SK-N-SH treated with all-trans-retinoic acid at 6 μM for 48 hours (cell line): ENCODE measurements at regions not wholly inside any gene's neighbourhood (a gene's known extent, or its start where the extent isn't known, plus 50 kb on each side); places are given as distances from the start of the nearest gene placed in this dataset.
"Not testable (repeated sequence)": the region's sequence is repeated elsewhere in the genome, so short reads cannot be mapped to it uniquely, and the experiment has no call there.

Experiments
- ARNTL ChIP-seq: fragments of 450-650 bp; formaldehyde crosslinking; IDR thresholded peaks from 2 replicates; pipeline ENCODE4 v1.5.0; 2020; ENCODE audit warnings: low read depth, mild to moderate bottlenecking, moderate library complexity, borderline replicate concordance
- BACH2 ChIP-seq: fragments of 250-450 bp; sonication (Bioruptor Pico); IDR thresholded peaks from 2 replicates; pipeline ENCODE4 v1.9.0; 2021; ENCODE audit warnings: mild to moderate bottlenecking, borderline replicate concordance
- CREB5 ChIP-seq: fragments of 250-450 bp; sonication (Bioruptor Pico); IDR thresholded peaks from 2 replicates; pipeline ENCODE4 v1.5.1; 2020; ENCODE audit warnings: low read depth, mild to moderate bottlenecking, moderate library complexity
- CSDC2 ChIP-seq: fragments of 250-450 bp; sonication (Bioruptor Pico); IDR thresholded peaks from 2 replicates; pipeline ENCODE4 v1.5.0; 2020; ENCODE audit warnings: mild to moderate bottlenecking, moderate library complexity
- CSRNP3 ChIP-seq: fragments of 250-450 bp; sonication (Bioruptor Pico); IDR thresholded peaks from 2 replicates; pipeline ENCODE4 v1.5.1; 2021; ENCODE audit warnings: mild to moderate bottlenecking, moderate library complexity
- OSR1 ChIP-seq: fragments of 250-450 bp; sonication (Bioruptor Pico); IDR thresholded peaks from 2 replicates; pipeline ENCODE4 v1.8.0; 2022; ENCODE audit warnings: moderate library complexity, mild to moderate bottlenecking, inconsistent platforms
- PATZ1 ChIP-seq: fragments of 250-450 bp; sonication (Bioruptor Pico); IDR thresholded peaks from 2 replicates; pipeline ENCODE4 v1.8.0; 2020; ENCODE audit warnings: mild to moderate bottlenecking, moderate library complexity, borderline replicate concordance
- POU6F1 ChIP-seq: fragments of 250-450 bp; sonication (Bioruptor Pico); IDR thresholded peaks from 2 replicates; pipeline ENCODE4 v1.8.0; 2021; ENCODE audit warnings: low read depth, mild to moderate bottlenecking, moderate library complexity, borderline replicate concordance
- ZC3H10 ChIP-seq: fragments of 250-450 bp; sonication (Bioruptor Pico); IDR thresholded peaks from 2 replicates; pipeline ENCODE4 v1.5.1; 2021; ENCODE audit warnings: mild to moderate bottlenecking, moderate library complexity
- ZFP3 ChIP-seq: fragments of 250-450 bp; sonication (Bioruptor Pico); IDR thresholded peaks from 2 replicates; pipeline ENCODE4 v1.5.0; 2020; ENCODE audit warnings: mild to moderate bottlenecking, moderate library complexity
- ZNF70 ChIP-seq: fragments of 450-650 bp; formaldehyde crosslinking; IDR thresholded peaks from 2 replicates; pipeline ENCODE4 v1.5.0; 2020; ENCODE audit warnings: mild to moderate bottlenecking, moderate library complexity

- TF ChIP-seq CSDC2; PATZ1 (CRISPR knock-in tag); ZFP3 (CRISPR knock-in tag); CSRNP3 (CRISPR knock-in tag); CREB5 (CRISPR knock-in tag); ZC3H10 (CRISPR knock-in tag); POU6F1 (CRISPR knock-in tag); OSR1 (CRISPR knock-in tag); ARNTL; BACH2; ZNF70: not testable (repeated sequence)
These were observed 160.4 kb downstream of the TBC1D2B start for GRCh38 chr15:77916966-77917635.
